Fibroblast of lung (primary cell): ENCODE measurements at regions not wholly inside any gene's neighbourhood (a gene's known extent, or its start where the extent isn't known, plus 50 kb on each side); places are given as distances from the start of the nearest gene placed in this dataset.

Source experiments
- CTCF ChIP-seq, 2 donors: IDR thresholded peaks in 1 of 2; conservative IDR thresholded peaks in 1 of 2; 1 replicate in 1 of 2; 2 replicates in 1 of 2; pipeline ENCODE4 v1.5.1; 2011 to 2012; ENCODE audit warnings: low read length in 2 of 2, control low read depth in 1 of 2, inconsistent platforms in 1 of 2, low read depth in 1 of 2, mild to moderate bottlenecking in 1 of 2
- EZH2 ChIP-seq: IDR thresholded peaks from 2 replicates; pipeline ENCODE4 v1.5.1; 2012; ENCODE audit warnings: low read length, control low read depth, mild to moderate bottlenecking; ENCODE audit errors: missing control alignments

- TF ChIP-seq CTCF (conservative IDR thresholded peaks at IDR 0.05 in 1 of 2, IDR thresholded peaks at IDR 0.05 in 1 of 2; ENCODE audit: low read depth in 1 of 2, low read length in 2 of 2) (no peak), EZH2 (no peak)
Observed at GRCh38 chr5:62707563-62707962, 128.9 kb downstream of the LRRC70 start.
